H9 (cell line): ENCODE measurements at regions not wholly inside any gene's neighbourhood (a gene's known extent, or its start where the extent isn't known, plus 50 kb on each side); places are given as distances from the start of the nearest gene placed in this dataset.

ENCODE experiments used
- DNase-seq: peaks from one replicate; pipeline ENCODE4 v3.0.0-alpha.2; 2017
- H2AFZ ChIP-seq: one replicate; pipeline ENCODE4 v1.6.1; 2013; ENCODE audit warnings: mild to moderate bottlenecking, low read length, control low read depth, moderate library complexity
- H2AK5ac ChIP-seq: 2 replicates; pipeline ENCODE4 v1.6.1; 2013; ENCODE audit warnings: low read length, control low read depth, mixed read lengths; ENCODE audit not compliant: insufficient read length
- H2BK120ac ChIP-seq: one replicate; pipeline ENCODE4 v1.6.1; 2013; ENCODE audit warnings: low read depth, mild to moderate bottlenecking, low read length, control low read depth, inconsistent platforms; ENCODE audit not compliant: poor library complexity, severe bottlenecking
- H2BK12ac ChIP-seq: 2 replicates; pipeline ENCODE4 v1.6.1; 2013; ENCODE audit warnings: low read length, control low read depth, mixed read lengths, low read depth; ENCODE audit not compliant: insufficient read length
- H2BK15ac ChIP-seq: 2 replicates; pipeline ENCODE4 v1.6.1; 2013; ENCODE audit warnings: low read depth, low read length, control low read depth
- H2BK20ac ChIP-seq: one replicate; pipeline ENCODE4 v1.6.1; 2013; ENCODE audit warnings: low read depth, mild to moderate bottlenecking, low read length, control low read depth, inconsistent platforms; ENCODE audit not compliant: poor library complexity, severe bottlenecking
- H2BK5ac ChIP-seq: 2 replicates; pipeline ENCODE4 v1.6.1; 2013; ENCODE audit warnings: low read length, control low read depth, mixed read lengths; ENCODE audit not compliant: insufficient read length
- H3K14ac ChIP-seq: 2 replicates; pipeline ENCODE4 v1.6.1; 2013; ENCODE audit warnings: low read length, control low read depth; ENCODE audit not compliant: insufficient read depth
- H3K18ac ChIP-seq: 2 replicates; pipeline ENCODE4 v1.6.1; 2013; ENCODE audit warnings: low read depth, mild to moderate bottlenecking, mixed read lengths, low read length, control low read depth; ENCODE audit not compliant: insufficient read length
- H3K23ac ChIP-seq: 2 replicates; pipeline ENCODE4 v1.6.1; 2013; ENCODE audit warnings: low read length, control low read depth, mixed read lengths, low read depth; ENCODE audit not compliant: insufficient read length
- H3K23me2 ChIP-seq: 2 replicates; pipeline ENCODE4 v1.6.1; 2013; ENCODE audit warnings: low read depth, mild to moderate bottlenecking, mixed read lengths, low read length, control low read depth; ENCODE audit not compliant: insufficient read length, poor library complexity, severe bottlenecking
- H3K27ac ChIP-seq: 2 replicates; pipeline ENCODE4 v1.5.1; 2013; ENCODE audit warnings: low read length, control low read depth, mixed read lengths, low read depth; ENCODE audit not compliant: insufficient read length
- H3K27me3 ChIP-seq: 2 replicates; pipeline ENCODE4 v1.6.1; 2013; ENCODE audit warnings: low read length, control low read depth, inconsistent platforms; ENCODE audit not compliant: insufficient read depth
- H3K4ac ChIP-seq: 2 replicates; pipeline ENCODE4 v1.6.1; 2013; ENCODE audit warnings: low read depth, mild to moderate bottlenecking, control low read depth, inconsistent platforms, low read length, moderate library complexity
- H3K4me1 ChIP-seq: 2 replicates; pipeline ENCODE4 v1.6.1; 2013; ENCODE audit warnings: low read length, control low read depth, inconsistent platforms; ENCODE audit not compliant: insufficient read depth
- H3K4me2 ChIP-seq: 2 replicates; pipeline ENCODE4 v1.6.1; 2013; ENCODE audit warnings: low read length, control low read depth, mixed read lengths; ENCODE audit not compliant: insufficient read length, insufficient read depth
- H3K56ac ChIP-seq: 2 replicates; pipeline ENCODE4 v1.6.1; 2013; ENCODE audit warnings: low read depth, mild to moderate bottlenecking, mixed read lengths, low read length, control low read depth; ENCODE audit not compliant: insufficient read length
- H3K79me1 ChIP-seq: 2 replicates; pipeline ENCODE4 v1.6.1; 2013; ENCODE audit warnings: low read depth, mild to moderate bottlenecking, moderate library complexity, low read length, control low read depth, inconsistent platforms; ENCODE audit not compliant: insufficient read depth, poor library complexity, severe bottlenecking
- H3K79me2 ChIP-seq: 2 replicates; pipeline ENCODE4 v1.6.1; 2013; ENCODE audit warnings: low read length, control low read depth, inconsistent platforms; ENCODE audit not compliant: insufficient read depth
- H3K9ac ChIP-seq: 2 replicates; pipeline ENCODE4 v1.6.1; 2013; ENCODE audit warnings: low read length, control low read depth, mixed read lengths; ENCODE audit not compliant: insufficient read length; ENCODE audit errors: extremely low read depth
- H3K9me3 ChIP-seq: one replicate; pipeline ENCODE4 v1.6.1; 2013; ENCODE audit warnings: low read depth, low read length, inconsistent platforms; ENCODE audit not compliant: control insufficient read depth
- H3T11ph ChIP-seq: one replicate; pipeline ENCODE4 v1.6.1; 2013; ENCODE audit warnings: mild to moderate bottlenecking, low read length, control low read depth, inconsistent platforms
- H4K20me1 ChIP-seq: one replicate; pipeline ENCODE4 v1.6.1; 2013; ENCODE audit not compliant: control insufficient read depth, insufficient read length, insufficient read depth
- H4K5ac ChIP-seq: 2 replicates; pipeline ENCODE4 v1.6.1; 2013; ENCODE audit warnings: low read depth, mild to moderate bottlenecking, mixed read lengths, low read length, control low read depth; ENCODE audit not compliant: insufficient read length
- H4K8ac ChIP-seq: replicated peaks from 2 replicates; pipeline ENCODE4 v1.6.1; 2013; ENCODE audit warnings: low read length, control low read depth, mixed read lengths, low read depth; ENCODE audit not compliant: insufficient read length
- H4K91ac ChIP-seq: 2 replicates; pipeline ENCODE4 v1.6.1; 2013; ENCODE audit warnings: low read depth, mild to moderate bottlenecking, moderate library complexity, mixed read lengths, low read length, control low read depth; ENCODE audit not compliant: insufficient read length
- H3K27ac Mint-ChIP-seq, 3 experiments: 2 replicates in 2 of 3; 3 replicates in 1 of 3; pipeline ENCODE4 v1.8.0; 2020 to 2021; ENCODE audit warnings: mixed read lengths in 3 of 3, mild to moderate bottlenecking in 1 of 3, moderate library complexity in 1 of 3
- H3K27me3 Mint-ChIP-seq: 2 replicates; pipeline ENCODE4 v1.8.0; 2021; ENCODE audit warnings: low read depth, mild to moderate bottlenecking, moderate library complexity, mixed read lengths
- H3K36me3 Mint-ChIP-seq, 3 experiments: 2 replicates in 2 of 3; 3 replicates in 1 of 3; pipeline ENCODE4 v1.8.0; 2020 to 2021; ENCODE audit warnings: low read depth in 3 of 3, mixed read lengths in 3 of 3; ENCODE audit not compliant: insufficient read depth in 1 of 3
- H3K4me1 Mint-ChIP-seq, 2 experiments: 2 replicates each; pipeline ENCODE4 v1.8.0; 2020; ENCODE audit warnings: mixed read lengths in 2 of 2
- H3K4me3 Mint-ChIP-seq, 2 experiments: 2 replicates in 1 of 2; 3 replicates in 1 of 2; pipeline ENCODE4 v1.8.0; 2020 to 2021; ENCODE audit warnings: mild to moderate bottlenecking in 2 of 2, mixed read lengths in 2 of 2, moderate library complexity in 1 of 2
- H3K9me3 Mint-ChIP-seq, 2 experiments: 2 replicates in 1 of 2; 3 replicates in 1 of 2; pipeline ENCODE4 v1.8.0; 2020; ENCODE audit warnings: mild to moderate bottlenecking in 2 of 2, mixed read lengths in 2 of 2, moderate library complexity in 1 of 2
- CTCF ChIP-seq: fragments of 200-600 bp; sonication (generic); conservative IDR thresholded peaks from 3 replicates; pipeline ENCODE4 v1.8.0; 2021; ENCODE audit warnings: antibody characterized with exemption, mild to moderate bottlenecking
- WGBS: extraction: QIAGEN DNeasy Blood & Tissue Kit; methylation state at CpG from one replicate; pipeline ENCODE4 v1.1.7; 2013; ENCODE audit warnings: missing lambda C conversion rate, low lambda C conversion rate, mixed read lengths; ENCODE audit not compliant: insufficient read length; ENCODE audit errors: extremely low coverage; 5-methylcytosine and 5-hydroxymethylcytosine counted together

DNA sequence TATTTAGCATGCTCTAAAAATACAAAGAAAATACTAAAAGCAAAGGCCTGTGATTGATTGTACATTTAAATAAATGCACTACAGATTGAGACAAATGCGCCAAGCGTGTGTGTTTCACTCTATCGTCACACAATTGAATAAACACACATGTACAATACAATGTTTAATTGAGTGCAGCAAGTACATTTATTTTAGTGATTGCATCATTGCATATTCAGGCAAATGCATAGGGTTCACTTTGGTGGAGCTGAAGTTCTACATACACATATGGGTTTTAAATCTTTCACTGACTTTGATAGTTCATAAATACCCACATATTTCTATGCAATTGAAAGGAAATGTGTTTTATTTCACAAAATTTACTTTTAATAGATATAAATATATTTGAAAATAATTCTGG is 750.6 kb upstream of the MMS22L start:
- Histone ChIP-seq H3K9me3 (no peaks in the 10 kb centered on the region), H3K14ac (no peak overlapping the region), H3K23ac (no peak overlapping the region), H2BK120ac (no peak overlapping the region), H3K4me2 (no peak overlapping the region), H4K8ac (no peak overlapping the region), H2BK20ac (no peak overlapping the region), H2BK15ac (no peak overlapping the region), H3K9ac (no peak overlapping the region), H2AFZ (no peak overlapping the region), H3K79me2 (no peaks in the 10 kb centered on the region), H3K4ac (no peak overlapping the region), H3K27ac (no peak overlapping the region), H4K20me1 (no peaks in the 10 kb centered on the region), H2AK5ac (no peak overlapping the region), H3K27me3 (no peaks in the 10 kb centered on the region), H3K56ac (no peak overlapping the region), H3K79me1 (no peaks in the 10 kb centered on the region), H3K4me1 (peaks cover 7% of the 10 kb centered on the region), H4K5ac (no peak overlapping the region), H4K91ac (no peak overlapping the region), H2BK5ac (no peak overlapping the region), H2BK12ac (no peak overlapping the region), H3T11ph (no peak overlapping the region), H3K23me2 (no peaks in the 10 kb centered on the region), H3K18ac (no peak overlapping the region)
- no peak overlapping the region for H3K27ac Mint-ChIP-seq
- no peaks in the 10 kb centered on the region for H3K9me3 Mint-ChIP-seq
- no peak for TF ChIP-seq CTCF
- no peak for DNase-seq
- no CpG with 5 or more reads among the region's 3 CpGs for WGBS
- no peak overlapping the region for H3K4me3 Mint-ChIP-seq
- no peaks in the 10 kb centered on the region for H3K27me3 Mint-ChIP-seq
- H3K36me3 Mint-ChIP-seq: peaks cover 0 to 2% (median 0%) of the 10 kb centered on the region in 3 experiments; a peak in 2 of 7 replicates
- peaks cover 29 to 31% of the 10 kb centered on the region in 2 experiments for H3K4me1 Mint-ChIP-seq
